ENCODE measurements at regions not wholly inside any gene's neighbourhood (a gene's known extent, or its start where the extent isn't known, plus 50 kb on each side); places are given as distances from the start of the nearest gene placed in this dataset.

GRCh38 chr12:100733817-100734593 is 60.6 kb upstream of the ANO4 start:
- TF ChIP-seq CTCF (IDR thresholded peaks at IDR 0.05), result peak in 5 of 6 experiments; percentile 9 to 66 (median 58)
- no peak for TF ChIP-seq POLR2A (IDR thresholded peaks at IDR 0.05)
